Body of pancreas (tissue), 4 donors: ENCODE measurements at regions not wholly inside any gene's neighbourhood (a gene's known extent, or its start where the extent isn't known, plus 50 kb on each side); places are given as distances from the start of the nearest gene placed in this dataset.

Experiments used
- POLR2A ChIP-seq, 3 donors: fragments of 450-650 bp; IDR thresholded peaks; one replicate each; pipeline ENCODE4 v1.6.1; 2016; ENCODE audit warnings: antibody characterized with exemption in 3 of 3, mild to moderate bottlenecking in 2 of 3
- TF ChIP-seq, protein P1 (sequence below), 7 experiments: fragments of 450-650 bp in 4 of 7; fragments of 200-600 bp in 3 of 7; sonication (generic) in 3 of 7; IDR thresholded peaks; one replicate each; pipeline ENCODE4 v1.5.1; 2016 to 2019; ENCODE audit warnings: antibody characterized with exemption in 7 of 7

DNA sequence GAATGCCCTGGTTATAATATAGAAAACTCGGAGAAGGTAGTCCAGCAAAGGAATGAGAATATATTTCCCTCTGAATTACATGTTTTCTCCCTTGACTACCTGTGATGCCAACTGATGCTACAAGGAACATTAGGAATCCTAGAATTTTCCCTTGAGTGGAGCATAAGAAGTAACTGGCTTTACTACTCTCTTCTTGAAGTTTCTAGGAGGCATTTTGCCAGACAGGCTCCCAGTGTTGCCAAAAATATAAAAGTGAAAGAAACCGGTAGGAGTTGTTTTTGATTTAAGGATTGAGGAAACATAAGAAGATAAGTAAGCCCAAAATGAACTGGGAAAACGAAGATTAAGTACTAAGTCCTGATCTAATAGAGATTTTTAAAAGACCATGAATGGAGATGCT is 693.4 kb downstream of the NOVA1 start:
- TF ChIP-seq, protein P1, sequence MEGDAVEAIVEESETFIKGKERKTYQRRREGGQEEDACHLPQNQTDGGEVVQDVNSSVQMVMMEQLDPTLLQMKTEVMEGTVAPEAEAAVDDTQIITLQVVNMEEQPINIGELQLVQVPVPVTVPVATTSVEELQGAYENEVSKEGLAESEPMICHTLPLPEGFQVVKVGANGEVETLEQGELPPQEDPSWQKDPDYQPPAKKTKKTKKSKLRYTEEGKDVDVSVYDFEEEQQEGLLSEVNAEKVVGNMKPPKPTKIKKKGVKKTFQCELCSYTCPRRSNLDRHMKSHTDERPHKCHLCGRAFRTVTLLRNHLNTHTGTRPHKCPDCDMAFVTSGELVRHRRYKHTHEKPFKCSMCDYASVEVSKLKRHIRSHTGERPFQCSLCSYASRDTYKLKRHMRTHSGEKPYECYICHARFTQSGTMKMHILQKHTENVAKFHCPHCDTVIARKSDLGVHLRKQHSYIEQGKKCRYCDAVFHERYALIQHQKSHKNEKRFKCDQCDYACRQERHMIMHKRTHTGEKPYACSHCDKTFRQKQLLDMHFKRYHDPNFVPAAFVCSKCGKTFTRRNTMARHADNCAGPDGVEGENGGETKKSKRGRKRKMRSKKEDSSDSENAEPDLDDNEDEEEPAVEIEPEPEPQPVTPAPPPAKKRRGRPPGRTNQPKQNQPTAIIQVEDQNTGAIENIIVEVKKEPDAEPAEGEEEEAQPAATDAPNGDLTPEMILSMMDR (IDR thresholded peaks at IDR 0.05): no peak
- no peak for TF ChIP-seq POLR2A (IDR thresholded peaks at IDR 0.05)
